Superior temporal gyrus (tissue), 1 donor: ENCODE measurements at regions not wholly inside any gene's neighbourhood (a gene's known extent, or its start where the extent isn't known, plus 50 kb on each side); places are given as distances from the start of the nearest gene placed in this dataset.
"Not testable (repeated sequence)": the region's sequence is repeated elsewhere in the genome, so short reads cannot be mapped to it uniquely, and the experiment has no call there.

ENCODE experiments used
- DNase-seq: peaks from one replicate; pipeline ENCODE4 v3.0.0-alpha.2; 2016; ENCODE audit errors: extremely low spot score

- no peak for DNase-seq
Observed at GRCh38 chr15:66963710-66964109, 101.7 kb upstream of the SMAD3 start.

- no peak for DNase-seq
Observed at GRCh38 chr15:66964111-66964738, 101.2 kb upstream of the SMAD3 start.

GRCh38 chr15:66964791-66965190 lies 100.6 kb upstream of the SMAD3 start:
- DNase-seq = no peak

- DNase-seq = no peak
Observed at GRCh38 chr15:66965201-66965900, 100.1 kb upstream of the SMAD3 start.

GRCh38 chr15:66966256-66966655 lies 99.1 kb upstream of the SMAD3 start:
- DNase-seq = no peak

- no peak for DNase-seq
Observed at GRCh38 chr15:66968806-66969596, 96.4 kb upstream of the SMAD3 start.

- not testable (repeated sequence) for DNase-seq
Observed at GRCh38 chr15:66974131-66974530, 91.3 kb upstream of the SMAD3 start.

GRCh38 chr15:66976106-66976640 lies 89.2 kb upstream of the SMAD3 start:
- DNase-seq = not testable (repeated sequence)

GRCh38 chr15:66980326-66980725 lies 85.1 kb upstream of the SMAD3 start:
- DNase-seq = not testable (repeated sequence)

GRCh38 chr15:66981771-66982170 lies 83.6 kb upstream of the SMAD3 start:
- no peak for DNase-seq

GRCh38 chr15:66982250-66982649 lies 83.2 kb upstream of the SMAD3 start:
- DNase-seq = no peak

- no peak for DNase-seq
Observed at GRCh38 chr15:66982816-66983215, 82.6 kb upstream of the SMAD3 start.

GRCh38 chr15:66985653-66986052 lies 79.7 kb upstream of the SMAD3 start:
- no peak for DNase-seq

GRCh38 chr15:66986951-66987350 lies 78.5 kb upstream of the SMAD3 start:
- DNase-seq = no peak

- no peak for DNase-seq
Observed at GRCh38 chr15:66993090-66993489, 72.3 kb upstream of the SMAD3 start.

GRCh38 chr15:66993874-66994696 lies 71.3 kb upstream of the SMAD3 start:
- DNase-seq = no peak

GRCh38 chr15:66994927-66995656 lies 70.3 kb upstream of the SMAD3 start:
- no peak for DNase-seq

GRCh38 chr15:66996094-66996493 lies 69.3 kb upstream of the SMAD3 start:
- DNase-seq = no peak

- no peak for DNase-seq
Observed at GRCh38 chr15:66997212-66997611, 68.2 kb upstream of the SMAD3 start.

GRCh38 chr15:66998234-66998633 lies 67.2 kb upstream of the SMAD3 start:
- DNase-seq = not testable (repeated sequence)
